ENCODE measurements at regions not wholly inside any gene's neighbourhood (a gene's known extent, or its start where the extent isn't known, plus 50 kb on each side); places are given as distances from the start of the nearest gene placed in this dataset.

DNA sequence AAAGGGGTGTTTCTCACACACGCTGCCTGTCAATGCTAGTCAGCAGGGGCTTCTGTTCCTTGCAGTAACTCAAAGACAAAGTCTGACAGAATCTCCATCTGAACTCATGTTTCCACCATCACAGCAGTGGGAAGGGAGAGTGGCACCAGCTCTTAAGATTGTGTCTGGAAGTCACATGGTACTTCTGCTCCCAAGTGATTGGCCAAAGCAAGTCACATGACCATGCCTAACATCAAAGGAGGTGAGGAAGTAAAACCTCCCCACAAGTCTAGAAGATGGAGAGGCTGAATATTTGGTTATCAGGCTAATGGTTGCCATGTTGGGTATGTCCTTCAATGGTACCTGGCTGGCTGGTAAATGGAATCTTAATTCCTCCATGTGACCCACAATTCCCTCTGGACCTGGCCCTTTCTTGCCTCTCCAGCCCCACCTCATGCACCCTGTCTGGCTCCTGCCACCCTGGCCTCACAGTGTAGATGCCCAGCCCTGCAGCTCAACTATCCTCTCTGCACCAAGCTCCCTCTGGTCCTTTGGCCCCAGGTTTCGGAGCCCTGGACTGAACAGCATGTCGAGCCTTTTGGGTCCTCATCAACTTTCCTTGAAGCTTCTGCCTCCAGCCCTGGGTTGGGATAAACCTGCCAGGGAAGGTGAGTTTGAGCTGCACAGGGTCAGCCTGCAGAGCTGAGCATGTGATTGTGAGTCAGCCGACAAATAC, 51.0 kb upstream of the PMEPA1 start:
- intact Hi-C loops (cut with micrococcal nuclease), result no loop called here
- no peaks in the 10 kb centered on the region for H3K36me3 Mint-ChIP-seq (ENCODE audit: low read depth)
- H3K27ac Mint-ChIP-seq, result no peak overlapping the region
- no peaks in the 10 kb centered on the region for H3K4me1 Mint-ChIP-seq (ENCODE audit: low read depth)
- peaks cover 1% of the 10 kb centered on the region for H3K27me3 Mint-ChIP-seq
- H3K9me3 Mint-ChIP-seq, result no peaks in the 10 kb centered on the region
- H3K4me3 Mint-ChIP-seq, result no peak overlapping the region

GRCh38 chr20:57759724-57760123, 49.9 kb upstream of the PMEPA1 start:
- no peak overlapping the region for H3K27ac Mint-ChIP-seq
- peaks cover 3% of the 10 kb centered on the region for H3K27me3 Mint-ChIP-seq
- H3K36me3 Mint-ChIP-seq (ENCODE audit: low read depth), result no peaks in the 10 kb centered on the region
- H3K4me3 Mint-ChIP-seq, result no peak overlapping the region
- intact Hi-C loops (cut with micrococcal nuclease), result no loop called here
- H3K9me3 Mint-ChIP-seq, result no peaks in the 10 kb centered on the region
- no peaks in the 10 kb centered on the region for H3K4me1 Mint-ChIP-seq (ENCODE audit: low read depth)

Measured in dendritic cell treated with granulocyte-macrophage colony-stimulating factor and Interleukin-4, amounts not matched to agents 40 ng/mL and 50 ng/mL, for 4 days (primary cell).